Fibroblast of lung (primary cell): ENCODE measurements at regions not wholly inside any gene's neighbourhood (a gene's known extent, or its start where the extent isn't known, plus 50 kb on each side); places are given as distances from the start of the nearest gene placed in this dataset.

ENCODE experiments used
- DNase-seq, 2 donors: peaks; one replicate each; pipeline versions ENCODE4 v3.0.0 to v3.0.0-alpha.2; 2010; ENCODE audit warnings: low read depth in 2 of 2
- H2AFZ ChIP-seq: 2 replicates; pipeline ENCODE4 v1.5.1; 2012; ENCODE audit warnings: low read length, control low read depth, inconsistent platforms
- H3K27ac ChIP-seq: 2 replicates; pipeline ENCODE4 v1.5.1; 2011; ENCODE audit warnings: low read length, control low read depth; ENCODE audit not compliant: insufficient read depth
- H3K27me3 ChIP-seq: 2 replicates; pipeline ENCODE4 v1.5.1; 2011; ENCODE audit warnings: mild to moderate bottlenecking, low read length; ENCODE audit not compliant: control insufficient read depth, insufficient read depth
- H3K36me3 ChIP-seq: 2 replicates; pipeline ENCODE4 v1.5.1; 2011; ENCODE audit warnings: low read length; ENCODE audit not compliant: control insufficient read depth, insufficient read depth
- H3K4me1 ChIP-seq: 2 replicates; pipeline ENCODE4 v1.5.1; 2011; ENCODE audit warnings: low read length; ENCODE audit not compliant: control insufficient read depth, insufficient read depth; ENCODE audit errors: extremely low read depth
- H3K4me2 ChIP-seq: 2 replicates; pipeline ENCODE4 v1.5.1; 2011; ENCODE audit warnings: low read length, control low read depth; ENCODE audit not compliant: insufficient read depth; ENCODE audit errors: extremely low read depth
- H3K4me3 ChIP-seq, 4 experiments: fragments of 200-600 bp in 1 of 4; sonication (generic) in 1 of 4; replicated peaks in 1 of 4; 2 replicates each; pipeline ENCODE4 v1.5.1; 2011 to 2016; ENCODE audit warnings: low read length in 4 of 4, low read depth in 3 of 4, mild to moderate bottlenecking in 3 of 4, control low read depth in 2 of 4, inconsistent platforms in 1 of 4, mixed read lengths in 1 of 4; ENCODE audit not compliant: insufficient read depth in 1 of 4; ENCODE audit errors: control extremely low read depth in 1 of 4
- H3K79me2 ChIP-seq: 2 replicates; pipeline ENCODE4 v1.5.1; 2012; ENCODE audit warnings: mild to moderate bottlenecking, low read length, inconsistent platforms; ENCODE audit not compliant: control insufficient read depth, insufficient read depth
- H3K9ac ChIP-seq: 2 replicates; pipeline ENCODE4 v1.5.1; 2011; ENCODE audit warnings: mild to moderate bottlenecking, low read length, control low read depth; ENCODE audit not compliant: insufficient read depth
- H3K9me3 ChIP-seq: 2 replicates; pipeline ENCODE4 v1.5.1; 2012; ENCODE audit warnings: low read depth, low read length; ENCODE audit not compliant: control insufficient read depth, insufficient read depth
- H4K20me1 ChIP-seq: 2 replicates; pipeline ENCODE4 v1.5.1; 2011; ENCODE audit warnings: low read length; ENCODE audit not compliant: control insufficient read depth, insufficient read depth; ENCODE audit errors: extremely low read depth
- CTCF ChIP-seq, 2 donors: IDR thresholded peaks in 1 of 2; conservative IDR thresholded peaks in 1 of 2; 1 replicate in 1 of 2; 2 replicates in 1 of 2; pipeline ENCODE4 v1.5.1; 2011 to 2012; ENCODE audit warnings: low read length in 2 of 2, control low read depth in 1 of 2, inconsistent platforms in 1 of 2, low read depth in 1 of 2, mild to moderate bottlenecking in 1 of 2
- EZH2 ChIP-seq: IDR thresholded peaks from 2 replicates; pipeline ENCODE4 v1.5.1; 2012; ENCODE audit warnings: low read length, control low read depth, mild to moderate bottlenecking; ENCODE audit errors: missing control alignments

GRCh38 chrX:15973946-15974345 is 119.3 kb upstream of the AP1S2 start:
- no peak for TF ChIP-seq EZH2
- TF ChIP-seq CTCF (conservative IDR thresholded peaks at IDR 0.05 in 1 of 2, IDR thresholded peaks at IDR 0.05 in 1 of 2; ENCODE audit: low read depth in 1 of 2, low read length in 2 of 2), result no peak
- H2AFZ ChIP-seq, result no peak overlapping the region

GRCh38 chrX:15973299-15973698 is 118.7 kb upstream of the AP1S2 start:
- no peak overlapping the region for H2AFZ ChIP-seq
- no peak overlapping the region for H3K9ac ChIP-seq
- no peak for TF ChIP-seq EZH2
- TF ChIP-seq CTCF (conservative IDR thresholded peaks at IDR 0.05 in 1 of 2, IDR thresholded peaks at IDR 0.05 in 1 of 2; ENCODE audit: low read depth in 1 of 2, low read length in 2 of 2), result peak in 1 of 2 donors; percentile 37
- H3K9me3 ChIP-seq, result no peaks in the 10 kb centered on the region
- H3K27ac ChIP-seq, result no peak overlapping the region
- no peaks in the 10 kb centered on the region for H3K79me2 ChIP-seq
- no peaks in the 10 kb centered on the region for H3K27me3 ChIP-seq
- H3K4me3 ChIP-seq, result no peak overlapping the region
- no peaks in the 10 kb centered on the region for H3K36me3 ChIP-seq
- no peaks in the 10 kb centered on the region for H4K20me1 ChIP-seq
- peak; percentile 4 to 39 for DNase-seq
- no peaks in the 10 kb centered on the region for H3K4me1 ChIP-seq
- H3K4me2 ChIP-seq, result no peak overlapping the region

More at GRCh38 chrX:15973946-15974345, 119.3 kb upstream of the AP1S2 start:
- Histone ChIP-seq H3K36me3 (no peaks in the 10 kb centered on the region), H3K9me3 (no peaks in the 10 kb centered on the region), H3K4me2 (no peak overlapping the region), H3K27me3 (no peaks in the 10 kb centered on the region), H3K4me3 (no peak overlapping the region), H4K20me1 (no peaks in the 10 kb centered on the region), H3K4me1 (no peaks in the 10 kb centered on the region), H3K27ac (no peak overlapping the region), H3K9ac (no peak overlapping the region), H3K79me2 (no peaks in the 10 kb centered on the region)
- DNase-seq, result peak in 1 of 2 donors; percentile 1

GRCh38 chrX:15971696-15972095 is 117.1 kb upstream of the AP1S2 start:
- no peak for DNase-seq

More at GRCh38 chrX:15971696-15972095, 117.1 kb upstream of the AP1S2 start:
- Histone ChIP-seq H3K4me1 (no peaks in the 10 kb centered on the region), H2AFZ (no peak overlapping the region), H3K4me3 (no peak overlapping the region), H3K27me3 (no peaks in the 10 kb centered on the region), H3K36me3 (no peaks in the 10 kb centered on the region), H3K4me2 (no peak overlapping the region), H3K9me3 (no peaks in the 10 kb centered on the region), H3K9ac (no peak overlapping the region), H3K79me2 (no peaks in the 10 kb centered on the region), H3K27ac (no peak overlapping the region), H4K20me1 (no peaks in the 10 kb centered on the region)
- TF ChIP-seq EZH2 (no peak), CTCF (conservative IDR thresholded peaks at IDR 0.05 in 1 of 2, IDR thresholded peaks at IDR 0.05 in 1 of 2; ENCODE audit: low read depth in 1 of 2, low read length in 2 of 2) (no peak)
